ENCODE measurements at regions not wholly inside any gene's neighbourhood (a gene's known extent, or its start where the extent isn't known, plus 50 kb on each side); places are given as distances from the start of the nearest gene placed in this dataset.
A peak's percentile ranks its signal among the peaks of the same experiment; 100 is the strongest.

DNA sequence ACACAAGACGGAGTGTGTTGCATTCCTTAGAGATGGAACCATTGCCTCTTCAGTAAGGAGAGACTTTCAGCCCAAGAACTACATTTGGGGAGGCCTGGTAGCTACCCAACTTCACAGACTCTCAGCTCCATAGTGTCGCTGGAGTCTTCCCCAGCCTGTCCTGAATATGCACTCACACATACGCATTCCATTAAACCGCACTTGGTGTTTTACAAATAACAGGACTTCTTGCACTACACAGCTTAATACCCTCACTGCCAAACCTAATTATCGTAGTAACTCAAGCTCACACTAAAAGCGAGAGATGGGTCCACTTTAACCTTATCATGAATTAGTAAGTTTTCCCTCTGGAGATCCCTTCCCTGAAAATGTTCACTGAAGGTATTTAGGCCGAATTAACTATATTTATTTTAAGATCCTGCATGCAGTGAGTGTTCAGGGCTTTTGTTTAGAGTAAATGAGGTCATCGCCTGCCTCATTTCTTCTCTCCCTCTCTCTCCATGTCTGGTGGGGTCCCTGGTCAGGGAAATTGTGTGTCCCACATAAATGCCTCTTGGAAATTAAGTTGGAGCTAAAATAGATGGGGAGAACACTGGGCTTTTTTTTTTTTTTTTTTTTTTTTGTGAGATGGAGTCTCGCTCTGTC, 171.9 kb downstream of the FAM43A start:
- peaks cover 10% of the 10 kb centered on the region for H3K4me1 ChIP-seq (ENCODE audit: control insufficient read depth, insufficient read depth, low read length)
- H3K9ac ChIP-seq (ENCODE audit: low read length) = no peak overlapping the region
- H3K9me3 ChIP-seq (ENCODE audit: control insufficient read depth, low read length) = no peaks in the 10 kb centered on the region
- H3K27me3 ChIP-seq (replicated peaks; ENCODE audit: control insufficient read depth, insufficient read depth, low read length) = peaks cover 13% of the 10 kb centered on the region
- H3K4me3 ChIP-seq (ENCODE audit: low read length) = no peak overlapping the region
- DNase-seq (ENCODE audit: low read depth) = peak; percentile 31
- H3K36me3 ChIP-seq (ENCODE audit: control insufficient read depth, insufficient read depth, low read length, severe bottlenecking) = no peaks in the 10 kb centered on the region

DNA sequence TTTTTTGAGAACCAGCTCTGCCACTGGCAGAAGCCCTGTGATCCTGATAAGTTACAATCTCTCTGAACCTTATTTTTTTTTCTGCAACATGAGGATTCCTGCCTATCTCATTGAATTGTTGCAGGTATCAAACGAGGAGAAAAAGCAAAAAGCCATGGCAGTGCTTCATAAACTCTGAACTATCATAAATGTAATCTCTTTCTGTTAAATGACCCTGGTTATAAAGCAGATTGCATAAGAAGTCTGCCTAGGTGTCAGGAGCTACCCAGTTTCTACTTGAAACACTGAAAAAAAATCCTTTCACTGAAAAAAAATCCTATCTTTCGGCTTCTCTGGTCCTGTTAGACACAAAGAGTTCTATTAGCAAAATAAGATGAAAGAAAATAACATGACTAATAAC, 172.7 kb downstream of the FAM43A start:
- Histone ChIP-seq H3K9me3 (ENCODE audit: control insufficient read depth, low read length) (no peaks in the 10 kb centered on the region), H3K4me3 (ENCODE audit: low read length) (no peak overlapping the region), H3K4me1 (ENCODE audit: control insufficient read depth, insufficient read depth, low read length) (peaks cover 10% of the 10 kb centered on the region), H3K9ac (ENCODE audit: low read length) (no peak overlapping the region), H3K36me3 (ENCODE audit: control insufficient read depth, insufficient read depth, low read length, severe bottlenecking) (no peaks in the 10 kb centered on the region), H3K27me3 (replicated peaks; ENCODE audit: control insufficient read depth, insufficient read depth, low read length) (peaks cover 12% of the 10 kb centered on the region)
- DNase-seq (ENCODE audit: low read depth) = no peak

DNA sequence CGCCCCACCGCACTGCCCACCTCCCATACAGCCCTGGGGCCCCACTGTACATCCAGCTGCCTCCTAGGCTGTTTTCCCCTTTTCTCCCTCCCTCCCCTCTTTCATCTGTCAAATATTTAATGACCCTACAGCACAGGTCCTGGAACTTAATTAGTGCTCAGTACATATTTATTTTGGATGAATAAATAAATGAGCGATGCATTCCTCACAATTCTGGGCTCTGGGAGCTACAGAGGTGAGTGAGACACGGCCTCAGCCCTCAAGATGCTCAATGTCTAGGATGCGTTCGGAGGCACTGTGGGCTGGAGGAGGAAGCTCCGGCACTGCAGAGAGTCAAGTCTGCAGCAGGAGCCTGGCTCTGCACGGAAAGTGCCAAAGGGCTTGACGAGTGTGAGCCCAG, 175.0 kb downstream of the FAM43A start:
- H3K4me3 ChIP-seq (ENCODE audit: low read length) = no peak overlapping the region
- DNase-seq (ENCODE audit: low read depth) = no peak
- H3K9ac ChIP-seq (ENCODE audit: low read length) = no peak overlapping the region
- H3K9me3 ChIP-seq (ENCODE audit: control insufficient read depth, low read length) = no peaks in the 10 kb centered on the region
- peaks cover 12% of the 10 kb centered on the region for H3K27me3 ChIP-seq (replicated peaks; ENCODE audit: control insufficient read depth, insufficient read depth, low read length)
- peaks cover 10% of the 10 kb centered on the region for H3K4me1 ChIP-seq (ENCODE audit: control insufficient read depth, insufficient read depth, low read length)
- no peaks in the 10 kb centered on the region for H3K36me3 ChIP-seq (ENCODE audit: control insufficient read depth, insufficient read depth, low read length, severe bottlenecking)

- no peaks in the 10 kb centered on the region for H3K36me3 ChIP-seq (ENCODE audit: control insufficient read depth, insufficient read depth, low read length, severe bottlenecking)
- H3K4me1 ChIP-seq (ENCODE audit: control insufficient read depth, insufficient read depth, low read length) = peaks cover 7% of the 10 kb centered on the region
- no peak overlapping the region for H3K9ac ChIP-seq (ENCODE audit: low read length)
- H3K27me3 ChIP-seq (replicated peaks; ENCODE audit: control insufficient read depth, insufficient read depth, low read length) = peaks cover 12% of the 10 kb centered on the region
- no peak overlapping the region for H3K4me3 ChIP-seq (ENCODE audit: low read length)
- DNase-seq (ENCODE audit: low read depth) = no peak
- no peaks in the 10 kb centered on the region for H3K9me3 ChIP-seq (ENCODE audit: control insufficient read depth, low read length)
These were observed 175.7 kb downstream of the FAM43A start for GRCh38 chr3:194861375-194861774.

- no peaks in the 10 kb centered on the region for H3K4me1 ChIP-seq (ENCODE audit: control insufficient read depth, insufficient read depth, low read length)
These were observed 179.4 kb downstream of the FAM43A start for GRCh38 chr3:194865061-194865460.

DNA sequence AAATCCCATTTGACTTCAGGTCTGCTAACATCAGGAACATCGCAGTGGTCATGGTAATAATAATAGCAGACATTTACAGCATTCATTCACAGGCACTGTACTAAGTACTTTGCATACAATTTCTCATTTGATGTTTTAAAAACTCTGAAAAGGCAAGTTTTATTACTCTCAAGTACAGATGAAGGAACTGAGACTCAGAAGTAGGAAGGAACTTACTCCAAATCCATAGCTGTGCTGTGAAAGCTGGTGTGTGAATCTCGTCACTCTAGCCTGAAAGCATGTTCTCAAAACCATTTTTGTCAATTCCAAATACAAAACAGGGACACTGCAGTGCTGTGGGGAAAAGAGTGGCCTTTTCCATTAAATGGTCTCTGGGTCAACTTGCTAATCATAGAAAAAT, 179.9 kb downstream of the FAM43A start:
- Histone ChIP-seq H3K4me1 (ENCODE audit: control insufficient read depth, insufficient read depth, low read length) (peaks cover 2% of the 10 kb centered on the region), H3K27me3 (replicated peaks; ENCODE audit: control insufficient read depth, insufficient read depth, low read length) (peaks cover 12% of the 10 kb centered on the region), H3K9me3 (ENCODE audit: control insufficient read depth, low read length) (peaks cover 5% of the 10 kb centered on the region), H3K4me3 (ENCODE audit: low read length) (no peak overlapping the region), H3K9ac (ENCODE audit: low read length) (no peak overlapping the region), H3K36me3 (ENCODE audit: control insufficient read depth, insufficient read depth, low read length, severe bottlenecking) (no peaks in the 10 kb centered on the region)
- no peak for DNase-seq (ENCODE audit: low read depth)

More at GRCh38 chr3:194865061-194865460, 179.4 kb downstream of the FAM43A start:
- H3K9ac ChIP-seq (ENCODE audit: low read length) = no peak overlapping the region
- H3K27me3 ChIP-seq (replicated peaks; ENCODE audit: control insufficient read depth, insufficient read depth, low read length) = peaks cover 12% of the 10 kb centered on the region
- H3K4me3 ChIP-seq (ENCODE audit: low read length) = no peak overlapping the region
- H3K36me3 ChIP-seq (ENCODE audit: control insufficient read depth, insufficient read depth, low read length, severe bottlenecking) = no peaks in the 10 kb centered on the region
- no peak for DNase-seq (ENCODE audit: low read depth)
- H3K9me3 ChIP-seq (ENCODE audit: control insufficient read depth, low read length) = peaks cover 3% of the 10 kb centered on the region

GRCh38 chr3:194866236-194866635, 180.6 kb downstream of the FAM43A start:
- Histone ChIP-seq H3K9ac (ENCODE audit: low read length) (no peak overlapping the region), H3K27me3 (replicated peaks; ENCODE audit: control insufficient read depth, insufficient read depth, low read length) (peaks cover 12% of the 10 kb centered on the region), H3K4me3 (ENCODE audit: low read length) (no peak overlapping the region), H3K36me3 (ENCODE audit: control insufficient read depth, insufficient read depth, low read length, severe bottlenecking) (no peaks in the 10 kb centered on the region), H3K9me3 (ENCODE audit: control insufficient read depth, low read length) (peaks cover 5% of the 10 kb centered on the region), H3K4me1 (ENCODE audit: control insufficient read depth, insufficient read depth, low read length) (peaks cover 8% of the 10 kb centered on the region)
- no peak for DNase-seq (ENCODE audit: low read depth)

DNA sequence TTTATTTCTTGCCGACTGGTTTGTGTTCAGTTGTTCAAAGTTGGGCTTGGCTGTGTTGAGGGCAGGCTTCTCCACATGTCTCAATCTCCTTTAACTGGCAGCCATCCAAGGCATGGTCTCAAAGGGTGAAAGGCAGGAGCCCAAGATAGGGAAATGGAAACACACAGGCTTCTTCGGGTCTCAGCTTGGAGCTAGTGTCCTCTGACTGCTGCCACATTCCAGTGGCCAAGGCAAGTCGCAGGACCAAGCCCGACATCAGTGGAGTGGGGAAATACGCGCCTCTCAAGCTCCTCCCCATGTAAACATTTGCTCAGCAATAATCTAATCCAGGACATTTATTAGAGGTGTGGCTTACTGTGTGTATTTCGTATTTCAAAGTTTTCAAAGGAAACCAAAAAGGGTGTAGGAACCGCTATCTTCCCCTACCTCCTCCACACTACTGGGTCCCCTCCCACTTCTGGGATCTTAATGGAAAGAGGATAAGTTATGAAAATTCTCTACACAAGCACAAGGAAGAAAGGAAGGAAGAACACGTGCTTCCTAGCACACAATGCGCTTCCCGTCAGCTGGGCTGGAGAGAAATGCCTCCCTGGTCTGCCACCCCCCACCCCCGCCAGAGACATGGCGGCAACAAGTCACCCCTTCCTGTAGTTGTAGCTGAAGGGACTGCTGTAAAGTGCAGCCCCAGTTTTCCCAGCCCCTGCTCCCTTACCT, 181.7 kb downstream of the FAM43A start:
- peaks cover 6% of the 10 kb centered on the region for H3K27me3 ChIP-seq (replicated peaks; ENCODE audit: control insufficient read depth, insufficient read depth, low read length)
- peaks cover 20% of the 10 kb centered on the region for H3K4me1 ChIP-seq (ENCODE audit: control insufficient read depth, insufficient read depth, low read length)
- no peaks in the 10 kb centered on the region for H3K36me3 ChIP-seq (ENCODE audit: control insufficient read depth, insufficient read depth, low read length, severe bottlenecking)
- H3K9me3 ChIP-seq (ENCODE audit: control insufficient read depth, low read length) = peaks cover 5% of the 10 kb centered on the region
- no peak overlapping the region for H3K4me3 ChIP-seq (ENCODE audit: low read length)
- no peak overlapping the region for H3K9ac ChIP-seq (ENCODE audit: low read length)
- no peak for DNase-seq (ENCODE audit: low read depth)

- Histone ChIP-seq H3K27me3 (replicated peaks; ENCODE audit: control insufficient read depth, insufficient read depth, low read length) (no peaks in the 10 kb centered on the region), H3K4me3 (ENCODE audit: low read length) (no peak overlapping the region), H3K36me3 (ENCODE audit: control insufficient read depth, insufficient read depth, low read length, severe bottlenecking) (no peaks in the 10 kb centered on the region), H3K9me3 (ENCODE audit: control insufficient read depth, low read length) (peaks cover 5% of the 10 kb centered on the region), H3K9ac (ENCODE audit: low read length) (no peak overlapping the region), H3K4me1 (ENCODE audit: control insufficient read depth, insufficient read depth, low read length) (peaks cover 28% of the 10 kb centered on the region)
- no peak for DNase-seq (ENCODE audit: low read depth)
These were observed 183.1 kb downstream of the FAM43A start for GRCh38 chr3:194868831-194869230.

- peak; percentile 20 for DNase-seq (ENCODE audit: low read depth)
- no peak overlapping the region for H3K9ac ChIP-seq (ENCODE audit: low read length)
These were observed 183.9 kb downstream of the FAM43A start for GRCh38 chr3:194869482-194870169.

GRCh38 chr3:194870394-194871110, 184.9 kb downstream of the FAM43A start:
- H3K9me3 ChIP-seq (ENCODE audit: control insufficient read depth, low read length) = peaks cover 5% of the 10 kb centered on the region
- H3K27me3 ChIP-seq (replicated peaks; ENCODE audit: control insufficient read depth, insufficient read depth, low read length) = no peaks in the 10 kb centered on the region
- DNase-seq (ENCODE audit: low read depth) = no peak
- H3K4me1 ChIP-seq (ENCODE audit: control insufficient read depth, insufficient read depth, low read length) = peaks cover 28% of the 10 kb centered on the region
- no peak overlapping the region for H3K4me3 ChIP-seq (ENCODE audit: low read length)
- no peak overlapping the region for H3K9ac ChIP-seq (ENCODE audit: low read length)
- no peaks in the 10 kb centered on the region for H3K36me3 ChIP-seq (ENCODE audit: control insufficient read depth, insufficient read depth, low read length, severe bottlenecking)

More at GRCh38 chr3:194869482-194870169, 183.9 kb downstream of the FAM43A start:
- Histone ChIP-seq H3K36me3 (ENCODE audit: control insufficient read depth, insufficient read depth, low read length, severe bottlenecking) (no peaks in the 10 kb centered on the region), H3K9me3 (ENCODE audit: control insufficient read depth, low read length) (peaks cover 5% of the 10 kb centered on the region), H3K4me3 (ENCODE audit: low read length) (no peak overlapping the region), H3K4me1 (ENCODE audit: control insufficient read depth, insufficient read depth, low read length) (peaks cover 28% of the 10 kb centered on the region), H3K27me3 (replicated peaks; ENCODE audit: control insufficient read depth, insufficient read depth, low read length) (no peaks in the 10 kb centered on the region)

All from adipocyte (in vitro differentiated cells).